ENCODE measurements at regions not wholly inside any gene's neighbourhood (a gene's known extent, or its start where the extent isn't known, plus 50 kb on each side); places are given as distances from the start of the nearest gene placed in this dataset.

- TF ChIP-seq CTCF (IDR thresholded peaks at IDR 0.05) (no peak), NFYB (CRISPR knock-in tag; conservative IDR thresholded peaks at IDR 0.05; ENCODE audit: low read depth) (no peak), KAT7 (CRISPR knock-in tag; IDR thresholded peaks at IDR 0.05; ENCODE audit: borderline replicate concordance) (no peak), ATF3 (CRISPR knock-in tag; conservative IDR thresholded peaks at IDR 0.05) (no peak)
- TF ChIP-seq, protein P1, sequence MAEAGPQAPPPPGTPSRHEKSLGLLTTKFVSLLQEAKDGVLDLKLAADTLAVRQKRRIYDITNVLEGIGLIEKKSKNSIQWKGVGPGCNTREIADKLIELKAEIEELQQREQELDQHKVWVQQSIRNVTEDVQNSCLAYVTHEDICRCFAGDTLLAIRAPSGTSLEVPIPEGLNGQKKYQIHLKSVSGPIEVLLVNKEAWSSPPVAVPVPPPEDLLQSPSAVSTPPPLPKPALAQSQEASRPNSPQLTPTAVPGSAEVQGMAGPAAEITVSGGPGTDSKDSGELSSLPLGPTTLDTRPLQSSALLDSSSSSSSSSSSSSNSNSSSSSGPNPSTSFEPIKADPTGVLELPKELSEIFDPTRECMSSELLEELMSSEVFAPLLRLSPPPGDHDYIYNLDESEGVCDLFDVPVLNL (CRISPR knock-in tag; IDR thresholded peaks at IDR 0.05; ENCODE audit: borderline replicate concordance, low read depth) = no peak
- TF ChIP-seq, protein P2, sequence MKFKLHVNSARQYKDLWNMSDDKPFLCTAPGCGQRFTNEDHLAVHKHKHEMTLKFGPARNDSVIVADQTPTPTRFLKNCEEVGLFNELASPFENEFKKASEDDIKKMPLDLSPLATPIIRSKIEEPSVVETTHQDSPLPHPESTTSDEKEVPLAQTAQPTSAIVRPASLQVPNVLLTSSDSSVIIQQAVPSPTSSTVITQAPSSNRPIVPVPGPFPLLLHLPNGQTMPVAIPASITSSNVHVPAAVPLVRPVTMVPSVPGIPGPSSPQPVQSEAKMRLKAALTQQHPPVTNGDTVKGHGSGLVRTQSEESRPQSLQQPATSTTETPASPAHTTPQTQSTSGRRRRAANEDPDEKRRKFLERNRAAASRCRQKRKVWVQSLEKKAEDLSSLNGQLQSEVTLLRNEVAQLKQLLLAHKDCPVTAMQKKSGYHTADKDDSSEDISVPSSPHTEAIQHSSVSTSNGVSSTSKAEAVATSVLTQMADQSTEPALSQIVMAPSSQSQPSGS (CRISPR knock-in tag; IDR thresholded peaks at IDR 0.05; ENCODE audit: borderline replicate concordance, low read depth) = no peak
Measured at GRCh38 chr17:14553847-14554246, 253.0 kb downstream of the HS3ST3B1 start.

All from WTC11 (cell line).